Epithelial cell of esophagus (primary cell): ENCODE measurements at regions not wholly inside any gene's neighbourhood (a gene's known extent, or its start where the extent isn't known, plus 50 kb on each side); places are given as distances from the start of the nearest gene placed in this dataset.

Experiments
- DNase-seq: peaks from one replicate; pipeline ENCODE4 v3.0.0; 2010; ENCODE audit warnings: low read depth
- H3K4me3 ChIP-seq: 2 replicates; pipeline ENCODE4 v1.5.1; 2011; ENCODE audit warnings: mild to moderate bottlenecking, low read length, control low read depth
- TF ChIP-seq, protein P1 (sequence below): IDR thresholded peaks from 2 replicates; pipeline ENCODE4 v1.5.1; 2011; ENCODE audit warnings: low read depth, mild to moderate bottlenecking, low read length, control low read depth, inconsistent platforms; ENCODE audit not compliant: insufficient read depth; ENCODE audit errors: missing control alignments

DNA sequence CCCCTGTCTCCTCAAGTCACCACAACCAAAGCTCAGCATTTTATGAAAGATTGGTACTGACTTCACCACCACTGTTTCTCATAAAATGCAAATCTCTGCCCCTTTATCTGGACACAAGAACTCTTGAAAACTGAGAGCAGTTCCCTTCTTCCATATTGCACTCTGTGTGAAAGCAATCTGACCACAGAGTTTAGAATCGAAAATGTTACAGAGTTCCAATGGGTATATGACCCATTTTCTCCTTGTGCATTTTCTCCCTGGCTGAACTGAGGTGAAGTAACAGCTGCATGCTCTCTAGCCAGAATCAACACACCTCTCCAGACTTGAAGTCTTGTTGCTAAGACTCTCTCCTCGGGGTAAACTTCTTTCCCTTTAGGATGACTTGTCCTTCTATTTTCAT, 111.0 kb upstream of the PLCXD3 start:
- no peak overlapping the region for H3K4me3 ChIP-seq
- TF ChIP-seq, protein P1, sequence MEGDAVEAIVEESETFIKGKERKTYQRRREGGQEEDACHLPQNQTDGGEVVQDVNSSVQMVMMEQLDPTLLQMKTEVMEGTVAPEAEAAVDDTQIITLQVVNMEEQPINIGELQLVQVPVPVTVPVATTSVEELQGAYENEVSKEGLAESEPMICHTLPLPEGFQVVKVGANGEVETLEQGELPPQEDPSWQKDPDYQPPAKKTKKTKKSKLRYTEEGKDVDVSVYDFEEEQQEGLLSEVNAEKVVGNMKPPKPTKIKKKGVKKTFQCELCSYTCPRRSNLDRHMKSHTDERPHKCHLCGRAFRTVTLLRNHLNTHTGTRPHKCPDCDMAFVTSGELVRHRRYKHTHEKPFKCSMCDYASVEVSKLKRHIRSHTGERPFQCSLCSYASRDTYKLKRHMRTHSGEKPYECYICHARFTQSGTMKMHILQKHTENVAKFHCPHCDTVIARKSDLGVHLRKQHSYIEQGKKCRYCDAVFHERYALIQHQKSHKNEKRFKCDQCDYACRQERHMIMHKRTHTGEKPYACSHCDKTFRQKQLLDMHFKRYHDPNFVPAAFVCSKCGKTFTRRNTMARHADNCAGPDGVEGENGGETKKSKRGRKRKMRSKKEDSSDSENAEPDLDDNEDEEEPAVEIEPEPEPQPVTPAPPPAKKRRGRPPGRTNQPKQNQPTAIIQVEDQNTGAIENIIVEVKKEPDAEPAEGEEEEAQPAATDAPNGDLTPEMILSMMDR = no peak
- no peak for DNase-seq

- TF ChIP-seq, protein P1 = no peak
- no peak overlapping the region for H3K4me3 ChIP-seq
- no peak for DNase-seq
Measured at GRCh38 chr5:41617843-41618515, 107.6 kb upstream of the PLCXD3 start.

- no peak for DNase-seq
- TF ChIP-seq, protein P1 = no peak
- H3K4me3 ChIP-seq = no peak overlapping the region
Measured at GRCh38 chr5:41610386-41610785, 100.0 kb upstream of the PLCXD3 start.

DNA sequence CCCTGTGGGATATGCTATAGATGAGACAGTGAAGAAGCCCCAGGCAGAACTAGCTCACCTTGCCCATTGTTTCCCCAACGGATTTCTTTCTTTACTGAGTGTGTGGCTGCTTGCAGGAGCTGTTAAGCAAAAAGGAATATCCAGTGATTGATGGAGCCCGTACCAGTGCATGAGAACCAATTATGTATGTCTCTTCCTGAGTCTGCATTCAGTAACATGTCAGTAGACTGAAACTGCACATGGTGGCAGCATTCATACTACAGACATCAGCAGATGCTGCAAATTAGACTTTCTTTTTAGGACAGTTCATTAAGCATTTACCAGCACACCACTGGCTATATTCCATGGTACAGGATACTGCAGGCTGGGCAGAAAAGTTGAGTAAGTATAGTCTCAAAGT, 90.3 kb upstream of the PLCXD3 start:
- H3K4me3 ChIP-seq = no peak overlapping the region
- no peak for DNase-seq
- TF ChIP-seq, protein P1 = no peak

DNA sequence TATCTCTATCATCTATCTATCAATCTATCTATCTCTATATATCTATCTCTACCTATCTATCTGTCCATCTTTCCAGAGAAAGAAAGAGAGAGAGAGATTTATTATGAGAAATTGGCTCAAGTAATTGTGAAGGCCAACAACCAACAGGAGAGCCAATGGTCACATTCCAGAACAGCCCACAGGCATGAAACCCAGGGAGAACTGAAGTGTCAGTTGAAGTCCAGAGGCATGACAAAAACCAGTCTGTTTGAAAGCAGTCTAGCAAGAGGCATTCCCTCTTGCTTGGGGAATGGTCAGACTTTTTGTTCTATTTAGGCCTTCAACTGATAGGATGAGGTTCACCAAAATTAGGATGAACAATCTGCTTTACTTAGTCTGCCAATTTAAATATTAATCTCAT, 87.6 kb upstream of the PLCXD3 start:
- no peak overlapping the region for H3K4me3 ChIP-seq
- no peak for DNase-seq
- TF ChIP-seq, protein P1 = no peak

- no peak for DNase-seq
- TF ChIP-seq, protein P1 = no peak
- H3K4me3 ChIP-seq = no peak overlapping the region
Measured at GRCh38 chr5:41587668-41588067, 77.3 kb upstream of the PLCXD3 start.

DNA sequence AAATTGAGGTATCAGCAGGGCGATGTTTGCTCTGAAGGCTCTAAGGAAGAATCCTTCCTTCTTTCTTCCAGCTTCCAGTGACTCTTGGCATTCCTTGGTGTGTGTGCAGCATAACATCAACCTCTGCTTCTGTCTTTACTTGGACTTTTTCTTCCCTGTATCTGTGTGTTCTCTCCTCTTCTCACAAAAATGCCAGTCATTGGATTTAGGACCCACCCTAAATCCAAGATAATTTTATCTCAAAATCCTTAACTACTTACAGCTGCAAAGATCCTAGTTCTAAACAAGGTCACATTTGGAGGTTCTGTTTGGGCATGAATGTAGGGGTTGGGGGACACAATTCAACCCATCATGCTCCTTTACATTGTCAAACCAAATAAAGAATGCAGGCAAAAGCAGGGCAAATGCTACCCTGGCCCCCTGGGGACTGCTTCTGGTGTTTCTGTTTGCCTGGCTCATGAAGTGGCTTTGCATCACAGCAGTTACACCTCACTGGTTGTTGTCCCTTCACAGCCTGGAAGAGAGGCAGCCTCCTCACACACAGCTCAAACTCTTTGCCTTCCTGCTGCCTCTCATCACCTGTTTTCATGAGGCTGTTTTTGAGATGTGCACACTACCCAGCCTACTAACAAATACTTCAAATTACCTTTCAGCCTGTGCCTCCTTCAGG, 64.8 kb upstream of the PLCXD3 start:
- TF ChIP-seq, protein P1 = no peak
- no peak overlapping the region for H3K4me3 ChIP-seq
- DNase-seq = no peak
